ENCODE measurements at regions not wholly inside any gene's neighbourhood (a gene's known extent, or its start where the extent isn't known, plus 50 kb on each side); places are given as distances from the start of the nearest gene placed in this dataset.

GRCh38 chr9:1855726-1856125, 159.4 kb upstream of the SMARCA2 start:
- no peaks in the 10 kb centered on the region for H3K9me3 ChIP-seq
- ATAC-seq: no peak
- H3K4me3 ChIP-seq: no peak overlapping the region
- WGBS (ENCODE audit: missing lambda C conversion rate): 0% methylated on average over 3 of the region's 3 CpGs
- FAIRE-seq: no peak
- POLR2A ChIA-PET: no interaction called here
- no peak overlapping the region for H3K27ac ChIP-seq
- no peak for DNase-seq (ENCODE audit: low read depth in 1 of 2, low spot score in 1 of 2)
- no peak overlapping the region for H3K4me2 ChIP-seq
- TF ChIP-seq HDAC2 (IDR thresholded peaks at IDR 0.05): no peak
- no peak for TF ChIP-seq ZC3H11A (IDR thresholded peaks at IDR 0.05)
- TF ChIP-seq FOSL2 (IDR thresholded peaks at IDR 0.05): no peak
- TF ChIP-seq FOSL2 (CRISPR knock-in tag; IDR thresholded peaks at IDR 0.05): no peak
- H3K4me1 ChIP-seq: no peaks in the 10 kb centered on the region
- CTCF ChIA-PET: interaction anchor here (1.5 kb wide), 1 partner anchor 14 kb away, joined by 4 read pairs; no protein-coding TSS in a partner anchor

GRCh38 chr9:1857808-1858207, 157.3 kb upstream of the SMARCA2 start:
- TF ChIP-seq POLR2AphosphoS2 (conservative IDR thresholded peaks at IDR 0.05; ENCODE audit: low read length) (no peak), PHF8 (IDR thresholded peaks at IDR 0.05; ENCODE audit: borderline replicate concordance, low read depth) (no peak), HOXA7 (CRISPR knock-in tag; IDR thresholded peaks at IDR 0.05) (no peak), HDAC2 (IDR thresholded peaks at IDR 0.05) (no peak), NPAS2 (CRISPR knock-in tag; IDR thresholded peaks at IDR 0.05; ENCODE audit: borderline replicate concordance) (no peak), MAZ (IDR thresholded peaks at IDR 0.05; ENCODE audit: borderline replicate concordance, low read depth, low read length) (no peak), ZSCAN20 (CRISPR knock-in tag; IDR thresholded peaks at IDR 0.05) (no peak), EHMT2 (IDR thresholded peaks at IDR 0.05; ENCODE audit: low read depth) (no peak), CBX8 (IDR thresholded peaks at IDR 0.05) (no peak)
- TF ChIP-seq, protein P1, sequence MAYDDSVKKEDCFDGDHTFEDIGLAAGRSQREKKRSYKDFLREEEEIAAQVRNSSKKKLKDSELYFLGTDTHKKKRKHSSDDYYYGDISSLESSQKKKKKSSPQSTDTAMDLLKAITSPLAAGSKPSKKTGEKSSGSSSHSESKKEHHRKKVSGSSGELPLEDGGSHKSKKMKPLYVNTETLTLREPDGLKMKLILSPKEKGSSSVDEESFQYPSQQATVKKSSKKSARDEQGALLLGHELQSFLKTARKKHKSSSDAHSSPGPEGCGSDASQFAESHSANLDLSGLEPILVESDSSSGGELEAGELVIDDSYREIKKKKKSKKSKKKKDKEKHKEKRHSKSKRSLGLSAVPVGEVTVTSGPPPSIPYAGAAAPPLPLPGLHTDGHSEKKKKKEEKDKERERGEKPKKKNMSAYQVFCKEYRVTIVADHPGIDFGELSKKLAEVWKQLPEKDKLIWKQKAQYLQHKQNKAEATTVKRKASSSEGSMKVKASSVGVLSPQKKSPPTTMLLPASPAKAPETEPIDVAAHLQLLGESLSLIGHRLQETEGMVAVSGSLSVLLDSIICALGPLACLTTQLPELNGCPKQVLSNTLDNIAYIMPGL (CRISPR knock-in tag; IDR thresholded peaks at IDR 0.05; ENCODE audit: borderline replicate concordance): no peak
- TF ChIP-seq, protein P2, sequence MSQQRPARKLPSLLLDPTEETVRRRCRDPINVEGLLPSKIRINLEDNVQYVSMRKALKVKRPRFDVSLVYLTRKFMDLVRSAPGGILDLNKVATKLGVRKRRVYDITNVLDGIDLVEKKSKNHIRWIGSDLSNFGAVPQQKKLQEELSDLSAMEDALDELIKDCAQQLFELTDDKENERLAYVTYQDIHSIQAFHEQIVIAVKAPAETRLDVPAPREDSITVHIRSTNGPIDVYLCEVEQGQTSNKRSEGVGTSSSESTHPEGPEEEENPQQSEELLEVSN (IDR thresholded peaks at IDR 0.05; ENCODE audit: borderline replicate concordance, low read depth): no peak
- TF ChIP-seq, protein P3, sequence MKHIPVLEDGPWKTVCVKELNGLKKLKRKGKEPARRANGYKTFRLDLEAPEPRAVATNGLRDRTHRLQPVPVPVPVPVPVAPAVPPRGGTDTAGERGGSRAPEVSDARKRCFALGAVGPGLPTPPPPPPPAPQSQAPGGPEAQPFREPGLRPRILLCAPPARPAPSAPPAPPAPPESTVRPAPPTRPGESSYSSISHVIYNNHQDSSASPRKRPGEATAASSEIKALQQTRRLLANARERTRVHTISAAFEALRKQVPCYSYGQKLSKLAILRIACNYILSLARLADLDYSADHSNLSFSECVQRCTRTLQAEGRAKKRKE (CRISPR knock-in tag; IDR thresholded peaks at IDR 0.05; ENCODE audit: low read depth): no peak
- no peak for DNase-seq (ENCODE audit: low read depth in 1 of 2, low spot score in 1 of 2)
- ChIA-PET POLR2A (no interaction called here), CTCF (interaction anchor here (1.1 kb wide), 1 partner anchor 13 kb away, joined by 3 read pairs; no protein-coding TSS in a partner anchor)
- no peak for FAIRE-seq
- no peaks in the 10 kb centered on the region for H3K4me1 ChIP-seq
- no peak overlapping the region for H3K4me3 ChIP-seq
- 10% methylated on average over 3 of the region's 3 CpGs for WGBS (ENCODE audit: missing lambda C conversion rate)
- ATAC-seq: no peak
- no peak overlapping the region for H3K27ac ChIP-seq
- no peaks in the 10 kb centered on the region for H3K9me3 ChIP-seq
- no peak overlapping the region for H3K4me2 ChIP-seq

GRCh38 chr9:1869843-1870242, 145.3 kb upstream of the SMARCA2 start:
- POLR2A ChIA-PET: no interaction called here
- CTCF ChIA-PET: interaction anchor here (1.0 kb wide), 1 partner anchor 14 kb away, joined by 4 read pairs; no protein-coding TSS in a partner anchor
- Histone ChIP-seq H3K4me2 (no peak overlapping the region), H3K27ac (no peak overlapping the region), H3K9me3 (no peaks in the 10 kb centered on the region), H3K4me3 (no peak overlapping the region), H3K4me1 (no peaks in the 10 kb centered on the region)
- 27% methylated on average over 6 of the region's 6 CpGs for WGBS (ENCODE audit: missing lambda C conversion rate)
- DNase-seq (ENCODE audit: low read depth in 1 of 2, low spot score in 1 of 2): peak; percentile 6 to 29
- no peak for FAIRE-seq
- TF ChIP-seq HOXB13 (CRISPR knock-in tag; IDR thresholded peaks at IDR 0.05; ENCODE audit: low read depth) (no peak), ZFP36 (IDR thresholded peaks at IDR 0.05; ENCODE audit: borderline replicate concordance, partially characterized antibody) (no peak), EP300 (IDR thresholded peaks at IDR 0.05) (no peak), RAD21 (conservative IDR thresholded peaks at IDR 0.05 in 1 of 2, IDR thresholded peaks at IDR 0.05 in 1 of 2) (peak; percentile 25 to 56; a peak in 3 of 5 replicates), EHF (CRISPR knock-in tag; IDR thresholded peaks at IDR 0.05) (no peak), CTCF (IDR thresholded peaks at IDR 0.05) (peak; percentile 25; the same call in 1 of the 3 replicates)
- ATAC-seq: peak in 1 of 2 experiments; percentile 77; a peak in 3 of 6 replicates

All from A549 (cell line).